H1 (cell line): ENCODE measurements at regions not wholly inside any gene's neighbourhood (a gene's known extent, or its start where the extent isn't known, plus 50 kb on each side); places are given as distances from the start of the nearest gene placed in this dataset.

Experiments
- CTCF ChIA-PET: fragments of 300-600 bp; sonication (Branson Sonifier 250); formaldehyde crosslinking; loops from one replicate; lab custom pipeline; 2021; ENCODE audit not compliant: partially characterized antibody; lab: Charles Lee
- POLR2A ChIA-PET: fragments of 300-600 bp; sonication (Branson Sonifier 250); formaldehyde crosslinking; loops from one replicate; lab custom pipeline; 2021; ENCODE audit warnings: inconsistent platforms; ENCODE audit not compliant: partially characterized antibody; lab: Charles Lee
- DNase-seq, 2 experiments: peaks; one replicate each; pipeline versions ENCODE4 v3.0.0 to v3.0.0-alpha.2; 2010 to 2022; ENCODE audit warnings: low spot score in 2 of 2, low read depth in 1 of 2, mixed read lengths in 1 of 2
- FAIRE-seq: peaks from 2 replicates; lab custom pipeline; 2011; peaks lifted over from hg19 to GRCh38; lab: Jason Lieb, UNC
- H2AFZ ChIP-seq: 2 replicates; pipeline ENCODE4 v1.8.1; 2012; ENCODE audit warnings: low read length, inconsistent platforms
- H2AK5ac ChIP-seq: 2 replicates; pipeline ENCODE4 v1.6.1; 2013; ENCODE audit warnings: low read depth, low read length
- H2BK120ac ChIP-seq: replicated peaks from 2 replicates; pipeline ENCODE3; 2013; ENCODE audit warnings: low read depth, low read length, inconsistent platforms
- H2BK12ac ChIP-seq: 2 replicates; pipeline ENCODE4 v1.6.1; 2013; ENCODE audit warnings: low read depth, low read length
- H2BK15ac ChIP-seq: 2 replicates; pipeline ENCODE4 v1.6.1; 2013; ENCODE audit warnings: low read length
- H2BK20ac ChIP-seq: 2 replicates; pipeline ENCODE4 v1.6.1; 2013; ENCODE audit warnings: low read length
- H2BK5ac ChIP-seq: 2 replicates; pipeline ENCODE4 v1.6.1; 2013; ENCODE audit warnings: low read depth, low read length
- H3K14ac ChIP-seq: 2 replicates; pipeline ENCODE4 v1.6.1; 2013; ENCODE audit warnings: inconsistent platforms; ENCODE audit not compliant: insufficient read length
- H3K18ac ChIP-seq: 2 replicates; pipeline ENCODE4 v1.6.1; 2013; ENCODE audit warnings: low read length; ENCODE audit errors: extremely low read depth
- H3K23ac ChIP-seq: 2 replicates; pipeline ENCODE4 v1.6.1; 2013; ENCODE audit warnings: inconsistent platforms; ENCODE audit not compliant: insufficient read length
- H3K23me2 ChIP-seq: 2 replicates; pipeline ENCODE4 v1.6.1; 2013; ENCODE audit warnings: low read depth, low read length
- H3K27ac ChIP-seq: 2 replicates; pipeline ENCODE4 v1.6.1; 2011; ENCODE audit warnings: low read depth, low read length, inconsistent platforms
- H3K27me3 ChIP-seq, 4 experiments: replicated peaks in 1 of 4; 1 replicate in 1 of 4; 2 replicates in 3 of 4; pipeline versions ENCODE4 v1.6.1 to v1.8.1; 2011 to 2013; ENCODE audit warnings: low read length in 3 of 4, mild to moderate bottlenecking in 3 of 4, inconsistent platforms in 2 of 4, mixed read lengths in 2 of 4, moderate library complexity in 1 of 4; ENCODE audit not compliant: control insufficient read depth in 3 of 4, insufficient read depth in 3 of 4; ENCODE audit errors: extremely low read depth in 1 of 4
- H3K36me3 ChIP-seq, 4 experiments: 2 replicates each; pipeline versions ENCODE4 v1.6.1 to v1.8.1; 2011 to 2013; ENCODE audit warnings: mild to moderate bottlenecking in 4 of 4, low read length in 3 of 4, moderate library complexity in 2 of 4, control low read depth in 1 of 4, inconsistent platforms in 1 of 4; ENCODE audit not compliant: insufficient read depth in 4 of 4, control insufficient read depth in 2 of 4
- H3K4ac ChIP-seq: replicated peaks from 2 replicates; pipeline ENCODE3; 2013; ENCODE audit warnings: low read length, low read depth, mixed read lengths, inconsistent platforms; ENCODE audit not compliant: insufficient read length
- H3K4me1 ChIP-seq, 4 experiments: replicated peaks in 1 of 4; 1 replicate in 1 of 4; 2 replicates in 3 of 4; pipeline versions ENCODE4 v1.6.1 to v1.8.1; 2011 to 2013; ENCODE audit warnings: low read length in 3 of 4, inconsistent platforms in 2 of 4, mixed read lengths in 1 of 4; ENCODE audit not compliant: insufficient read depth in 4 of 4, control insufficient read depth in 3 of 4
- H3K4me2 ChIP-seq, 2 experiments: 2 replicates each; pipeline versions ENCODE4 v1.6.1 to v1.8.1; 2011 to 2013; ENCODE audit warnings: low read depth in 2 of 2, low read length in 2 of 2, control low read depth in 1 of 2, inconsistent platforms in 1 of 2, mild to moderate bottlenecking in 1 of 2; ENCODE audit not compliant: insufficient read depth in 1 of 2
- H3K4me3 ChIP-seq, 4 experiments: fragments of 200-600, 300-600 bp in 1 of 4; sonication (generic), shearing (Covaris generic), sonication (Bioruptor Twin) in 1 of 4; 2 replicates each; pipeline versions ENCODE4 v1.5.1 to v1.8.1; 2011 to 2016; ENCODE audit warnings: low read length in 4 of 4, low read depth in 3 of 4, control low read depth in 2 of 4, inconsistent platforms in 2 of 4, mild to moderate bottlenecking in 2 of 4, mixed read lengths in 1 of 4, moderate library complexity in 1 of 4; ENCODE audit not compliant: insufficient read depth in 2 of 4; ENCODE audit errors: extremely low read depth in 1 of 4
- H3K56ac ChIP-seq: replicated peaks from 2 replicates; pipeline ENCODE3; 2013; ENCODE audit warnings: low read depth, mild to moderate bottlenecking, mixed read lengths, low read length, inconsistent platforms; ENCODE audit not compliant: insufficient read length
- H3K79me1 ChIP-seq: 2 replicates; pipeline ENCODE4 v1.6.1; 2013; ENCODE audit warnings: low read depth, low read length, control low read depth
- H3K79me2 ChIP-seq, 2 experiments: 2 replicates each; pipeline versions ENCODE4 v1.6.1 to v1.8.1; 2012 to 2013; ENCODE audit warnings: low read length in 2 of 2, mild to moderate bottlenecking in 2 of 2, inconsistent platforms in 1 of 2; ENCODE audit not compliant: insufficient read depth in 2 of 2, control insufficient read depth in 1 of 2
- H3K9ac ChIP-seq, 4 experiments: replicated peaks in 1 of 4; 1 replicate in 1 of 4; 2 replicates in 3 of 4; pipeline versions ENCODE4 v1.6.1 to v1.8.1; 2011 to 2013; ENCODE audit warnings: low read depth in 3 of 4, low read length in 3 of 4, control low read depth in 2 of 4, mild to moderate bottlenecking in 2 of 4, moderate library complexity in 2 of 4, inconsistent platforms in 1 of 4; ENCODE audit errors: extremely low read depth in 1 of 4
- H3K9me3 ChIP-seq, 2 experiments: 2 replicates each; pipeline versions ENCODE4 v1.6.1 to v1.8.1; 2012 to 2013; ENCODE audit warnings: mild to moderate bottlenecking in 2 of 2, moderate library complexity in 2 of 2, control low read depth in 1 of 2, inconsistent platforms in 1 of 2, low read depth in 1 of 2, low read length in 1 of 2, mixed read lengths in 1 of 2; ENCODE audit not compliant: insufficient read depth in 2 of 2
- H4K20me1 ChIP-seq, 2 experiments: replicated peaks in 1 of 2; 2 replicates each; pipeline versions ENCODE3 to v1.8.1; 2011 to 2013; ENCODE audit warnings: inconsistent platforms in 2 of 2, low read length in 2 of 2, mild to moderate bottlenecking in 1 of 2; ENCODE audit not compliant: insufficient read depth in 2 of 2, control insufficient read depth in 1 of 2
- H4K5ac ChIP-seq: 2 replicates; pipeline ENCODE4 v1.6.1; 2013; ENCODE audit warnings: low read length, low read depth, mixed read lengths, inconsistent platforms; ENCODE audit not compliant: insufficient read length
- H4K8ac ChIP-seq: 2 replicates; pipeline ENCODE4 v1.8.0; 2013; ENCODE audit warnings: mild to moderate bottlenecking, moderate library complexity, low read length, inconsistent platforms; ENCODE audit not compliant: insufficient read depth; ENCODE audit errors: extremely low read depth
- H4K91ac ChIP-seq: replicated peaks from 2 replicates; pipeline ENCODE3; 2013; ENCODE audit warnings: low read length, mixed read lengths, inconsistent platforms; ENCODE audit not compliant: insufficient read length
- EZH2 ChIP-seq: fragments of 200-600 bp; sonication (generic); IDR thresholded peaks from 2 replicates; pipeline ENCODE4 v1.7.1; 2012; ENCODE audit warnings: low read depth, mild to moderate bottlenecking, moderate library complexity, low read length, inconsistent platforms; ENCODE audit not compliant: severe bottlenecking
- RXRA ChIP-seq: IDR thresholded peaks from 2 replicates; pipeline ENCODE4 v1.6.1; 2011; ENCODE audit warnings: low read depth, mild to moderate bottlenecking, low read length, moderate library complexity; ENCODE audit not compliant: insufficient read depth
- SP4 ChIP-seq: IDR thresholded peaks from 2 replicates; pipeline ENCODE4 v1.6.1; 2012; ENCODE audit warnings: low read length, inconsistent platforms
- TBP ChIP-seq: IDR thresholded peaks from 2 replicates; pipeline ENCODE4 v1.6.1; 2011; ENCODE audit warnings: low read depth, low read length, improper control_type of control experiment
- WGBS, 2 experiments: shearing (Covaris generic) in 1 of 2; methylation state at CpG; one replicate each; pipeline versions ENCODE4 v1.1.6 to v1.1.7; 2013 to 2015; ENCODE audit warnings: low lambda C conversion rate in 2 of 2, mixed read lengths in 2 of 2, inconsistent platforms in 1 of 2, low coverage in 1 of 2, missing lambda C conversion rate in 1 of 2; ENCODE audit not compliant: insufficient replicate concordance in 2 of 2, insufficient coverage in 1 of 2, insufficient read length in 1 of 2; ENCODE audit errors: extremely low coverage in 1 of 2, missing lambda C conversion rate in 1 of 2; 5-methylcytosine and 5-hydroxymethylcytosine counted together

DNA sequence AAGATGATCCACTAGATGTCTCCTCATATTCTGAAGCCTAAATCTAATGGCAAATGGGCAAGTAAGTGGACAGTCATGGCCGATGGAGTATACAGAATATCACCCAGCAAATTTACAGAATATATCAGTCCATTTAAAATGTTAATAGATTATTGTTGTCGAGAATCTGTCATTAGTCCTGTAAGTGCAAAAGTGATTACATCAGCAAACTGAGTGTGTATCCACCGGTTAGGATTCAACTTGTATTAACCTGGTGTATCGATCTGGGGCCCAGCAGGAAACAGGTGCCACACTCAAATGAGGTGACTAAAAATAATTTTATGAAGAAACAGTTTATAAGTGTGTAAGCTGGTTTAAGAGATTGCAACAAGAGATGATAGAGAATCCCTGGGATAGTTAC, 367.9 kb upstream of the FAM47C start:
- no peak overlapping the region for H4K91ac ChIP-seq
- H3K56ac ChIP-seq, result no peak overlapping the region
- H2AK5ac ChIP-seq, result no peak overlapping the region
- no peak overlapping the region for H4K5ac ChIP-seq
- H2BK20ac ChIP-seq, result no peak overlapping the region
- H3K4me2 ChIP-seq, result no peak overlapping the region
- no peaks in the 10 kb centered on the region for H3K23me2 ChIP-seq
- H2BK12ac ChIP-seq, result no peak overlapping the region
- H4K20me1 ChIP-seq, result no peaks in the 10 kb centered on the region
- no peaks in the 10 kb centered on the region for H3K36me3 ChIP-seq
- H3K9ac ChIP-seq, result no peak overlapping the region
- no peak overlapping the region for H4K8ac ChIP-seq
- no peak overlapping the region for H2BK120ac ChIP-seq
- no peak overlapping the region for H3K18ac ChIP-seq
- H2AFZ ChIP-seq, result no peak overlapping the region
- DNase-seq, result no peak
- no peak overlapping the region for H3K23ac ChIP-seq
- no peak overlapping the region for H2BK15ac ChIP-seq
- H3K14ac ChIP-seq, result no peak overlapping the region
- H3K4me1 ChIP-seq, result 0 out of 7 replicates have a peak, but pooled peaks cover 0 to 3% (median 0%) of the 10 kb centered on the region in 4 experiments
- POLR2A ChIA-PET, result no interaction called here
- CTCF ChIA-PET, result no interaction called here
- no peaks in the 10 kb centered on the region for H3K79me1 ChIP-seq
- no peak for TF ChIP-seq TBP
- TF ChIP-seq SP4, result no peak
- TF ChIP-seq RXRA, result no peak
- TF ChIP-seq EZH2, result no peak
- TF ChIP-seq, all 59 proteins: peak for 0
- WGBS, 2 experiments, result 100% methylated on average over 4 of the region's 4 CpGs; no CpG with 5 or more reads in 1 of the 2 experiments
- Histone ChIP-seq H2BK5ac (no peak overlapping the region), H3K27ac (no peak overlapping the region), H3K79me2 (no peaks in the 10 kb centered on the region), H3K9me3 (no peaks in the 10 kb centered on the region), H3K27me3 (no peaks in the 10 kb centered on the region), H3K4ac (no peak overlapping the region), H3K4me3 (no peak overlapping the region)
- FAIRE-seq, result no peak
